ENCODE measurements at regions not wholly inside any gene's neighbourhood (a gene's known extent, or its start where the extent isn't known, plus 50 kb on each side); places are given as distances from the start of the nearest gene placed in this dataset.

DNA sequence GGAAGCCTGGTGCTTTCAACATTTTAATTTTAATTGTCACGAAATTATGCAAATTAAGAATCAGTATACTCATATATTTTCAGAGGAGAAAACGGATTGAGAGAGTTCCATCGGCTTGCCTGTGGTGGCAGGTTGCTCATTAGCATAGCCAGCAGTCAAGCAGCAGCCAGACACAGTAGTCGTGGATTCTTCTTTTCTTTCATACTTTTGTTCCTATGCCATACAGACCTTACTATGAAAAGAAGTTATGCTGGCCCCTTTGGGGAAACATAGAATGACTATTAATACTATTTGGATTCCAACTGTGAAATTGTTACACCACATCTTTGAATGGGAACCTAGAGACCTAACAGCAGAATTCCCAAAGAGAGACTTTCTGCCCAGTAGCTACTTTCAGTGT is 617.7 kb upstream of the CA10 start:
- Mint-ChIP-seq H3K36me3 (ENCODE audit: insufficient read depth, unreplicated experiment) (no peaks in the 10 kb centered on the region), H3K4me1 (ENCODE audit: low read depth, unreplicated experiment) (no peaks in the 10 kb centered on the region), H3K27ac (ENCODE audit: unreplicated experiment) (no peak overlapping the region), H3K9me3 (ENCODE audit: unreplicated experiment) (no peaks in the 10 kb centered on the region), H3K27me3 (ENCODE audit: insufficient read depth, unreplicated experiment) (no peaks in the 10 kb centered on the region), H3K4me3 (ENCODE audit: unreplicated experiment) (no peak overlapping the region)
- TF ChIP-seq, protein P1, sequence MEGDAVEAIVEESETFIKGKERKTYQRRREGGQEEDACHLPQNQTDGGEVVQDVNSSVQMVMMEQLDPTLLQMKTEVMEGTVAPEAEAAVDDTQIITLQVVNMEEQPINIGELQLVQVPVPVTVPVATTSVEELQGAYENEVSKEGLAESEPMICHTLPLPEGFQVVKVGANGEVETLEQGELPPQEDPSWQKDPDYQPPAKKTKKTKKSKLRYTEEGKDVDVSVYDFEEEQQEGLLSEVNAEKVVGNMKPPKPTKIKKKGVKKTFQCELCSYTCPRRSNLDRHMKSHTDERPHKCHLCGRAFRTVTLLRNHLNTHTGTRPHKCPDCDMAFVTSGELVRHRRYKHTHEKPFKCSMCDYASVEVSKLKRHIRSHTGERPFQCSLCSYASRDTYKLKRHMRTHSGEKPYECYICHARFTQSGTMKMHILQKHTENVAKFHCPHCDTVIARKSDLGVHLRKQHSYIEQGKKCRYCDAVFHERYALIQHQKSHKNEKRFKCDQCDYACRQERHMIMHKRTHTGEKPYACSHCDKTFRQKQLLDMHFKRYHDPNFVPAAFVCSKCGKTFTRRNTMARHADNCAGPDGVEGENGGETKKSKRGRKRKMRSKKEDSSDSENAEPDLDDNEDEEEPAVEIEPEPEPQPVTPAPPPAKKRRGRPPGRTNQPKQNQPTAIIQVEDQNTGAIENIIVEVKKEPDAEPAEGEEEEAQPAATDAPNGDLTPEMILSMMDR (IDR thresholded peaks at IDR 0.05; ENCODE audit: insufficient read depth in 1 of 2, low read depth in 1 of 2, low read length in 1 of 2, severe bottlenecking in 1 of 2, unreplicated experiment in 1 of 2), result no peak
- ChIA-PET CTCF (no interaction called here), POLR2A (no interaction called here)
- intact Hi-C loops (cut with micrococcal nuclease; ENCODE audit: unreplicated experiment), result no loop called here
- DNase-seq, result no peak
- Histone ChIP-seq H3K27me3 (replicated peaks; ENCODE audit: control insufficient read depth, insufficient read depth, low read length) (no peaks in the 10 kb centered on the region), H3K4me1 (no peaks in the 10 kb centered on the region), H3K4me3 (ENCODE audit: low read depth, low read length) (no peak overlapping the region), H3K9me3 (no peaks in the 10 kb centered on the region), H3K36me3 (ENCODE audit: control insufficient read depth, insufficient read depth, low read length) (no peaks in the 10 kb centered on the region)
- BruUV-seq (replicated peaks), result no TSS peak

GRCh38 chr17:52762794-52763167 is 604.3 kb upstream of the CA10 start:
- ChIA-PET CTCF (no interaction called here), POLR2A (no interaction called here)
- no peaks in the 10 kb centered on the region for H3K36me3 ChIP-seq (ENCODE audit: control insufficient read depth, insufficient read depth, low read length)
- no peaks in the 10 kb centered on the region for H3K27me3 ChIP-seq (replicated peaks; ENCODE audit: control insufficient read depth, insufficient read depth, low read length)
- H3K27me3 Mint-ChIP-seq (ENCODE audit: insufficient read depth, unreplicated experiment), result peaks cover 2% of the 10 kb centered on the region
- no peaks in the 10 kb centered on the region for H3K9me3 Mint-ChIP-seq (ENCODE audit: unreplicated experiment)
- no peak overlapping the region for H3K4me3 ChIP-seq (ENCODE audit: low read depth, low read length)
- no peaks in the 10 kb centered on the region for H3K36me3 Mint-ChIP-seq (ENCODE audit: insufficient read depth, unreplicated experiment)
- no peak overlapping the region for H3K4me3 Mint-ChIP-seq (ENCODE audit: unreplicated experiment)
- intact Hi-C loops (cut with micrococcal nuclease; ENCODE audit: unreplicated experiment), result no loop called here
- H3K27ac Mint-ChIP-seq (ENCODE audit: unreplicated experiment), result no peak overlapping the region
- DNase-seq, result no peak
- H3K4me1 ChIP-seq, result no peaks in the 10 kb centered on the region
- no peaks in the 10 kb centered on the region for H3K4me1 Mint-ChIP-seq (ENCODE audit: low read depth, unreplicated experiment)
- TF ChIP-seq, protein P1 (IDR thresholded peaks at IDR 0.05; ENCODE audit: insufficient read depth in 1 of 2, low read depth in 1 of 2, low read length in 1 of 2, severe bottlenecking in 1 of 2, unreplicated experiment in 1 of 2), result no peak
- H3K9me3 ChIP-seq, result peaks cover 8% of the 10 kb centered on the region; the same call in 1 of the 2 replicates
- no TSS peak for BruUV-seq (replicated peaks)

DNA sequence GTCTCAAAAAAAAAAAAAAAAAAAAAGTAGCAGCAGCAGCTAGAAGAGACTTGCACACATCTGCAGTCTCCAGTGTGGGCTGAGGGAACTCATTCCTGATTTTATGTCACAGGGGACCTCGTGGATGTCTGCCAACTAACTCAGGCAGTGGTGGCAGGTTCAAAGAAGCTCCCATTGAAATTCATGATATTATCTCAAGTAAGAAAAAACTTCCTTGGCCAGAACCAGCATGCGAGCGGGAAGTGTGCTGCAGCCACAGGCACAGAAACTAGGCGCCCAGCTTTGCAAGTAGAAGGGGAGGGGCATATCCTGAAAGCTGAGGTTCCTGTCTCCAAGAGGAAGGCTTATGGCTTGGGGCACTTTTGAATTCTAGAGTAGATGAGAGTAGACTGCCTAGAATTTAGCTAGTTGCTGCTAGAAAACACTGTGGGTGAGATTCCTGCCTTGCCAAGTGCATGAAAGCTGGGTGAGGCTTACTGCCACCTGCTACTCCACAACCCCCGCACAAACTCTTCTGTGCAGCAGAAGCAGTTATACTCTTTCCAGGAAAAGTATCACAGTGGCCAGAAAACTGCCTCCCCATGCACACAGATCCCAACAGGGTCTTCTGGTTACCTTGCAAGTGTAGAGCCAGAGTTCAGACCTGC is 603.8 kb upstream of the CA10 start:
- H3K4me1 ChIP-seq, result no peaks in the 10 kb centered on the region
- DNase-seq, result no peak
- POLR2A ChIA-PET, result no interaction called here
- no peaks in the 10 kb centered on the region for H3K27me3 ChIP-seq (replicated peaks; ENCODE audit: control insufficient read depth, insufficient read depth, low read length)
- BruUV-seq (replicated peaks), result no TSS peak
- intact Hi-C loops (cut with micrococcal nuclease; ENCODE audit: unreplicated experiment), result no loop called here
- H3K4me1 Mint-ChIP-seq (ENCODE audit: low read depth, unreplicated experiment), result no peaks in the 10 kb centered on the region
- no peak overlapping the region for H3K4me3 Mint-ChIP-seq (ENCODE audit: unreplicated experiment)
- peaks cover 2% of the 10 kb centered on the region for H3K27me3 Mint-ChIP-seq (ENCODE audit: insufficient read depth, unreplicated experiment)
- CTCF ChIA-PET, result no interaction called here
- no peaks in the 10 kb centered on the region for H3K9me3 Mint-ChIP-seq (ENCODE audit: unreplicated experiment)
- H3K9me3 ChIP-seq, result peaks cover 8% of the 10 kb centered on the region; the same call in 1 of the 2 replicates
- no peaks in the 10 kb centered on the region for H3K36me3 ChIP-seq (ENCODE audit: control insufficient read depth, insufficient read depth, low read length)
- H3K36me3 Mint-ChIP-seq (ENCODE audit: insufficient read depth, unreplicated experiment), result no peaks in the 10 kb centered on the region
- H3K27ac Mint-ChIP-seq (ENCODE audit: unreplicated experiment), result no peak overlapping the region
- TF ChIP-seq, protein P1 (IDR thresholded peaks at IDR 0.05; ENCODE audit: insufficient read depth in 1 of 2, low read depth in 1 of 2, low read length in 1 of 2, severe bottlenecking in 1 of 2, unreplicated experiment in 1 of 2), result no peak
- no peak overlapping the region for H3K4me3 ChIP-seq (ENCODE audit: low read depth, low read length)

Measured in Caco-2 (cell line).